GM21447 (cell line): ENCODE measurements at regions not wholly inside any gene's neighbourhood (a gene's known extent, or its start where the extent isn't known, plus 50 kb on each side); places are given as distances from the start of the nearest gene placed in this dataset.
"Not testable (repeated sequence)": the region's sequence is repeated elsewhere in the genome, so short reads cannot be mapped to it uniquely, and the experiment has no call there.

Source experiments
- ATAC-seq: cut with Tn5 transposase; IDR thresholded peaks from one replicate; pipeline ENCODE4 v1.9.1; 2021; ENCODE audit not compliant: unreplicated experiment

- not testable (repeated sequence) for ATAC-seq
Measured at GRCh38 chr14:105707099-105707498, 180.7 kb downstream of the TMEM121 start.

GRCh38 chr14:105707723-105708151 is 181.4 kb downstream of the TMEM121 start:
- ATAC-seq, result not testable (repeated sequence)

GRCh38 chr14:105708251-105709134 is 182.1 kb downstream of the TMEM121 start:
- not testable (repeated sequence) for ATAC-seq

GRCh38 chr14:105709281-105710118 is 183.1 kb downstream of the TMEM121 start:
- no peak for ATAC-seq

GRCh38 chr14:105710119-105711043 is 184.0 kb downstream of the TMEM121 start:
- ATAC-seq, result no peak

- ATAC-seq, result no peak
Measured at GRCh38 chr14:105711044-105711620, 184.7 kb downstream of the TMEM121 start.

- ATAC-seq, result no peak
Measured at GRCh38 chr14:105711841-105712460, 185.6 kb downstream of the TMEM121 start.

- not testable (repeated sequence) for ATAC-seq
Measured at GRCh38 chr14:105712670-105713069, 186.3 kb downstream of the TMEM121 start.

GRCh38 chr14:105713160-105713559 is 186.8 kb downstream of the TMEM121 start:
- ATAC-seq, result not testable (repeated sequence)

GRCh38 chr14:105713836-105714235 is 187.5 kb downstream of the TMEM121 start:
- ATAC-seq, result not testable (repeated sequence)

- ATAC-seq, result not testable (repeated sequence)
Measured at GRCh38 chr14:105718787-105719186, 192.4 kb downstream of the TMEM121 start.

GRCh38 chr14:105720106-105720505 is 193.7 kb downstream of the TMEM121 start:
- ATAC-seq, result not testable (repeated sequence)

GRCh38 chr14:105720852-105721601 is 194.6 kb downstream of the TMEM121 start:
- not testable (repeated sequence) for ATAC-seq

- not testable (repeated sequence) for ATAC-seq
Measured at GRCh38 chr14:105721602-105721970, 195.2 kb downstream of the TMEM121 start.

- ATAC-seq, result not testable (repeated sequence)
Measured at GRCh38 chr14:105721996-105722709, 195.8 kb downstream of the TMEM121 start.

GRCh38 chr14:105723271-105723670 is 196.9 kb downstream of the TMEM121 start:
- not testable (repeated sequence) for ATAC-seq

GRCh38 chr14:105723776-105724175 is 197.4 kb downstream of the TMEM121 start:
- ATAC-seq, result not testable (repeated sequence)

GRCh38 chr14:105729825-105730368 is 203.5 kb downstream of the TMEM121 start:
- not testable (repeated sequence) for ATAC-seq
